HG03064 (cell line): ENCODE measurements at regions not wholly inside any gene's neighbourhood (a gene's known extent, or its start where the extent isn't known, plus 50 kb on each side); places are given as distances from the start of the nearest gene placed in this dataset.

ENCODE experiments used
- ATAC-seq: cut with Tn5 transposase; IDR thresholded peaks from one replicate; pipeline ENCODE4 v1.9.1; 2021; ENCODE audit warnings: low read depth; ENCODE audit not compliant: unreplicated experiment

- no peak for ATAC-seq
Observed at GRCh38 chr15:95940431-95940985, 390.0 kb upstream of the NR2F2 start.

GRCh38 chr15:95944193-95944592, 386.3 kb upstream of the NR2F2 start:
- no peak for ATAC-seq

- ATAC-seq, result no peak
Observed at GRCh38 chr15:95944661-95945255, 385.7 kb upstream of the NR2F2 start.

- no peak for ATAC-seq
Observed at GRCh38 chr15:95946241-95946640, 384.3 kb upstream of the NR2F2 start.

DNA sequence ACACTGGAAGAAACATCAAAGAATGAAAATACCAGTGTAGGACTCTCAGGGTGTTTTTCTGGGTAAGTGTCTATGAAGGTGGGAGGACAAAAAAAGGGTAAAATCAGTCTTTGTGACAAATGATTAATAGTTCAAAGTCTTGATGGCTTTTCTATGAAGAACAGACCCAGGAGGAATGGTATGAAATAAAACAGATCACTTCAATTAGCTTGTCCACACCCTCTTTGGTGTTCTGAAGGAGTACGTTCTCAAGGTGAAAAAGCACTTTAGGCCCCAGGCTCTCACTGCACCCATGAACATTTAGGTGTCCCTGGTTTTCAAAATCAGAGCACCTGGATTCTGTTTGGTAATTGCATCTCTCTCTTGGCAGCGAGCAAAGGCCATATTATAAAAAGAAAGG, 383.6 kb upstream of the NR2F2 start:
- ATAC-seq, result no peak

DNA sequence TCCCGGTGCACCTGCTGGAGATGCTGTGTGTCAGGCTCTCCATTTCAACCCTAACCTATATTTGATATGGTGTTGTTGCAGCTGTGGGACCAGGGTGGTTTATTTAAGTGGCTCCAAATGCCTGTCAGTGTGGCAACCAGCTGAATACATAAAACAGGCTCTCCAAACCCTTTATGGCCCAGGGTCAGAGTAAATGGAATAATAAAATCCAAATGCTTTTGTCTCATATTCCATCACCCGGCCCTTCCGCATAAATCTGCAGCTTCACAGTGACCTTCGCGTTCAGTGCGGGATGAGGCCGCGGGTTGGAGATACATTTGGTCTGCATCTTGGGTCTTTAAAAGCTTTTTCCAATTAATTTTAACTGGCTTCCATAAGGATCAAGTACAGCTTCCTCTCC, 382.1 kb upstream of the NR2F2 start:
- no peak for ATAC-seq

DNA sequence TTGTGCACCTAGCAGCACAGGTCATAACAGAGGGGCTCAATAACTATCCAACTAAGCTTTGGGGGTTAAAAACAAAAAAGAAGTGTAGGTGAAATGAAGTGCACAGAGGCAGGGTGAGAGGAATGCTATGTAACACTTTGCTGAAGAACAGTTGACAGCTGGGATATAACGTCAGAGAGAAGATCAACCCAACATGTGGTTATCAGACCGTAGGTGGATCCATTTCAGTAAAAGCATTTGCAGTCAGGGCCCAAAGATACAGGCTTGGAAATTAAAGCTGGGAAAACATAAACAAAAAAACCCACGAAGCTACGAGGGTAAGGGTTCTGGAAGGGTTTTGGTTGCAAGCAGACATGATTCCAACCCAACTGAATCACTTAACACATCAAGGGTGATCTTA, 377.5 kb upstream of the NR2F2 start:
- no peak for ATAC-seq

GRCh38 chr15:95957861-95958260, 372.6 kb upstream of the NR2F2 start:
- no peak for ATAC-seq

- no peak for ATAC-seq
Observed at GRCh38 chr15:95958382-95958781, 372.1 kb upstream of the NR2F2 start.

DNA sequence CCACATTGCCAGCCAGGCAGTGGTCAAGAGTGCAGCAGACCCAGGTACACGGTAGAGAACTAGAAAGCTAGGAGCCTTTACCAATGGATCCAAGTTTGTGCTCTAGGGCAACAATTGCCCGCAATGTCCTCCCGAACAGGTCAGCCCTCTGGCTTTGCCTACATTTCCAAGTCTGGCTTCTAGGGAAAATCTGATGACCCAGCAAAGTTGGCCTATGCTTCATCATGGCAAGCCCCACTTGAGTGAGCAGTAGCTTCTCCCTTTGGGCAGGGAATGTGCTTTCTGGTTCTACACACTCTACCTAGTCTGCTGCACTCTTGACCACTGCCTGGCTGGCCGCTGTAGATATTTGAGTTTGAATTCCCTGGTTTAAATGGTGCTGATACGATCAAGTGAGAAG, 361.6 kb upstream of the NR2F2 start:
- no peak for ATAC-seq

- no peak for ATAC-seq
Observed at GRCh38 chr15:95970326-95970725, 360.2 kb upstream of the NR2F2 start.

DNA sequence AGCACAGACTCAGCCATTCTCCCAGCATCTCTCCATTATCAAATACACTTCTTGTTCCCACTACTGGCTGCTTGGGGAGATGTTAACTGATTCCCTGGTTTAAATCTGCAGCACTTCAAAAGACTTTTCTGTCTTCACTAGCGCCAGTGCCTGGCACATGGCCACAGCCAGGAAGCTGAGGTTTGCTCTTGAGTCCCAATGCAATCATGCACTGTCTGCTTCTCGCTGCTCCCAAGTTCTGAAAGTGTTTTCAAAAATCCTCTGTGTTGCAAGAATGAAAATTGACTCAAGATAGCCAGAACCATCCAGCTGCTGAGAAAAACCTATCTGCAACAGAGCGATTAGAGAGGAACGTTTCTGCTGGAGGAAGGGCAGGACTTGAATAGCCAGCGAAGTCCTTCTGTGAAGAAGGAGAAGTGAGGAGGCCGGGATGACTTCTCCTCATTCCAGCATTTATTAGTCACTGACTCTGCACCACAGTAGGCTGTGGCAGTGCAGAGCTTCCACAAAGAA, 358.4 kb upstream of the NR2F2 start:
- ATAC-seq, result no peak

- no peak for ATAC-seq
Observed at GRCh38 chr15:95972812-95973211, 357.7 kb upstream of the NR2F2 start.

GRCh38 chr15:95973566-95974256, 356.8 kb upstream of the NR2F2 start:
- peak; percentile 72 for ATAC-seq

DNA sequence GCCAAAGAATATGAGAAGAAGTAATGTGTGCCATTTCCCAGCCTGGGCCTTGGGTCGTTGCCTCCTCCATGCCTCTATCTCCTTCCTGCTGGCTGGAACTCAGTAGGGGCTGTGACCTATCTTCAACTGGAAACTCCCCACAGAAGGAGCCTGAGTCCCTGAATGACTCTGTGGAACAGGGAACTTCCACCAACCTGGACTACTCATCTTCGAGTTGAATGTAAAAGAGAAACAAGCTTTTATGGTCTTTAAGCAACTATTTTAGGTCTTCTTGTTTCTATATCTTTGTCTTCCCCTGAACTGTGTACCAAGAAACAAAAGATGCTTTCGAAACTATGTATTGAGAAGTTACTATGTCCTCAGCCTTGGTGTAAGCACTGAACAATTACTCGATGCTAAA, 355.3 kb upstream of the NR2F2 start:
- ATAC-seq, result peak; percentile 38

DNA sequence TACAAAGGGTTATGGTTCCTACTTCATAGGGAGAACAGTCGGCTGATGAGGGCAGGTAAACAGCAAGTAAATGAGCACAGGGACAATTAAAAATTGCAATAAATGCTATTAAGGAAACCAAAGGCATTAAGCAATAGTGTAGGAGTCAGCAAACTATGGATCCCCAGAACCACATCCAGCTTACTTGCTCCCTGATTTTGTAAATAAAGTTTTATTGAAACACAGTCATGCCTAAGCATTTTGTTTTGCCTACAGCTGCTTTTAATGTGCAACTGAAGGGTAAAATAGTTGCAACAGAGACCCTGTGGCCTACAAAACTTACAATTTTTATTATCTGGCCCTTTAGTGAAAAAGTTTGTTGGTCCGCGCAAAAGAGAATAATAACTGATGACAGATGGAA, 351.2 kb upstream of the NR2F2 start:
- no peak for ATAC-seq

DNA sequence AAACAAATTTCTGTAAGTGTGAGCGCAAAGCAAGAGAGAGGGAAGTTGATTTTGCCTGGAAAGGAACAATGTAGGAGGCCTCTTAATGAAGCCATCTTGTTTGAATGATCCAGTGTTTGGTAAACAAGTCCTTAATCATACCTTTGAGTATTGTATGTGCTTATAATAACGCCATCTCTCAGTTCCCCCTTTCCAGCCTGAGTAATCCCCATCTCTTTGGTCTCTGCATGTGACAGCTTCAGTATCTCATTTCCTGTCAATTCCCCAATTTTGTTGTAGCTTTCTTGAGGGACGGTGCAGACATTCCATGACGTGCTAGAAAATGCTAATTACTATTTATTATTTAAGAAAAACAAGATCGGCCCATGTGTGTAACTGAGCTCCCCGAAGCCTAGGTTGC, 349.3 kb upstream of the NR2F2 start:
- no peak for ATAC-seq

DNA sequence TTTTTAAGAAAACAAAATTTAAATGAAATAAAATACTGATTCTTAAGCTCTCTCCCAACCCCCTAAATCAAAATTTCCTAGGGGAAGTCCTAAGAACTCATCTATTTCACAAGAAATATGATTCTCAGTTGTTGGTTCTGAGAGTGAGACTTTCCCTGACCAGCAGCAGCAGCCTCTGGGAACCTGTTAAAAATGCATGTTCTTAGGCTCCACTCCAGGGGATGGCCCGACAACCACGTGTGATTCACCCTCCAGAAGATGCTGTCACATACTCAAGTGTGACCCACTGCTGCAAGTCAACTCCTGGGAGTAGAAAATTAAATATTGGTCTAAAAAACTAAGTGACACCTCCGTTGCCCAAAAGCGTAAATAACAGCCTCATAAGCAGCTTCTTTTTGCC, 343.2 kb upstream of the NR2F2 start:
- ATAC-seq, result no peak

DNA sequence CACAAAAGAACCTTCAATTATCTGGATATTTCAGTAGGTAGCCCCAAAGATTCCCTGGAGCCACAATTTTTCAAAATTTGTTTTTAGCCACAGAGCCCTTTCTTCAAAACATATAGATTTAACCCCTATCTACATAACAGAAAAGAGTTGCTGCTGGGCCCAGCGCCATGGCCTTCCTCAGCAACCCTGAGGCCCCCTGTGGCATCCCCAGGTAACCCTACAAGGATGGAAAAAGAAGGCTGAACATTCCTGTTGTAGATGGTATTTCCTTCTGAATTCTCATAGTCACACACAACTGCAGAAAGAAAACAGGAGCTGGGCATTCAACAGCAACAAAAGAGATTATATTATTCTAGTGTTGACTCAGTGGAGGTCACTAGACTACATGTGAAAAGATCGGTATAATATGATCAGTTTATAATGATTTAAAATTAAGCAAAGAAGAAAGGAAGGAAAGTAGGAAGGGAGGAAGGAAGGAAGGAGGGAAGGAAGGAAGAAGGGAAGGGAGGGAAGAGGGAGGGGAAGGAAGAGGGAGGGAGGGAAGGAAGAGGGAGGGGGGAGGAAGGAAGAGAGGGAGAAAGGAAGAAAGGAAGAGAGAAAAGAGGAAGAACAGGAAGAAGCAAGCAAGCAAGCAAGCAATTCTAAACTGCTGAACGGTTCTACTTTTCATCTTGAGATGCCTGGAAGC, 342.5 kb upstream of the NR2F2 start:
- no peak for ATAC-seq

DNA sequence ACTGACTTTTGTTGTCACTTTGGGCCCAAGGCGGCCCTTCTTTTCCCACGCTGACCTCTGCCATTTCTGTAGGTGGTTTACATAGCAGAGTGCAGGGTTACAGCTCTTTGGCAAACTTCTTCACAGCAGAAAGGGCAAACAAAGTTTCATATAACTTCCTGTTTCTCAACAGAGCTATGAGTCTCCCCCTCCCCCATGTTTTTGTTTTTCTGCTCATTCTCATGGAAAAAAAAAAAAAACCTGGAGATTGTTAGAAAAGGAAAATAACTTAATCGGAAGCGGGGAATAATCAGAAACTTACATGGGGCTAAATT, 342.0 kb upstream of the NR2F2 start:
- no peak for ATAC-seq

- ATAC-seq, result no peak
Observed at GRCh38 chr15:95989392-95989791, 341.1 kb upstream of the NR2F2 start.

DNA sequence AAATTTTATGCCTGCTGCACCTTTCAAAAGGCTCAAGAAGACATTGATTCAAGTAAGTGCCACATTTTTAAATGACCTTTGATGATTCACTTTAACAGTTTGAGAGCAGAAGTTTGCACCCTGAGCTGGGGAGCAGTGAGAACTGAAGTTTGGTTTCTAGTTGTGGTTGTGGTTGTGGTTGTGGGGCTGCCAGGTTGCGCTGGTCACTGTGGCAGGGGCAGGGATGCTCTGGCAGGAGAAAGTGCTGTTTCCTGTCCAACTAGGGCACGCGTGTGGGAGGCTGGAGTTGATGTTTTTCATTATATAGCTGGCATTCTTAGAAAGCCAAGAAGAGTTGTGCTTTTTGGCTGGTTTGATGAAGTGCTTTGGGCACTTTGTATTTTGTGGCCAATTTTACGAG, 339.7 kb upstream of the NR2F2 start:
- no peak for ATAC-seq
